ENCODE measurements at regions not wholly inside any gene's neighbourhood (a gene's known extent, or its start where the extent isn't known, plus 50 kb on each side); places are given as distances from the start of the nearest gene placed in this dataset.

DNA sequence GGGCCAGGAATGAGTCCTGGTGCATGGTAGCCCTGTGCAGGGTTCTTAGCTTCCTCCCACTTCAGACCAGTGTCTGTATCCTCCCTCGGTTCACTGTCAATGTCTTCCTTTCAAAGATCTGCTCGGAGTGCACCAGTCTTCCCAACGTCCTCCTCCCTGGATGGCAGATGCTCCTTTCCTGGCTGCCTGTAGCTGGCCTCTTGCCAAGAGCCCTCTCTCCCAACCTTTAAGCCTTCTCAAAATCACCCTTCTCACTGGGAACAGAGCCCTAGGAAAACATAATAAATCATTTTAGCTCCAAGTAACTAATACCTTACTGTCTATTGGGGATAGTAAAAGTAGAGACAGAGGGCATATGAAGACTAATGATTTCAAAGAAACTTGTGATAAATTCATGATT lies 490.6 kb downstream of the CCSER2 start:
- TF ChIP-seq, protein P1, sequence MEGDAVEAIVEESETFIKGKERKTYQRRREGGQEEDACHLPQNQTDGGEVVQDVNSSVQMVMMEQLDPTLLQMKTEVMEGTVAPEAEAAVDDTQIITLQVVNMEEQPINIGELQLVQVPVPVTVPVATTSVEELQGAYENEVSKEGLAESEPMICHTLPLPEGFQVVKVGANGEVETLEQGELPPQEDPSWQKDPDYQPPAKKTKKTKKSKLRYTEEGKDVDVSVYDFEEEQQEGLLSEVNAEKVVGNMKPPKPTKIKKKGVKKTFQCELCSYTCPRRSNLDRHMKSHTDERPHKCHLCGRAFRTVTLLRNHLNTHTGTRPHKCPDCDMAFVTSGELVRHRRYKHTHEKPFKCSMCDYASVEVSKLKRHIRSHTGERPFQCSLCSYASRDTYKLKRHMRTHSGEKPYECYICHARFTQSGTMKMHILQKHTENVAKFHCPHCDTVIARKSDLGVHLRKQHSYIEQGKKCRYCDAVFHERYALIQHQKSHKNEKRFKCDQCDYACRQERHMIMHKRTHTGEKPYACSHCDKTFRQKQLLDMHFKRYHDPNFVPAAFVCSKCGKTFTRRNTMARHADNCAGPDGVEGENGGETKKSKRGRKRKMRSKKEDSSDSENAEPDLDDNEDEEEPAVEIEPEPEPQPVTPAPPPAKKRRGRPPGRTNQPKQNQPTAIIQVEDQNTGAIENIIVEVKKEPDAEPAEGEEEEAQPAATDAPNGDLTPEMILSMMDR (IDR thresholded peaks at IDR 0.05), result no peak

DNA sequence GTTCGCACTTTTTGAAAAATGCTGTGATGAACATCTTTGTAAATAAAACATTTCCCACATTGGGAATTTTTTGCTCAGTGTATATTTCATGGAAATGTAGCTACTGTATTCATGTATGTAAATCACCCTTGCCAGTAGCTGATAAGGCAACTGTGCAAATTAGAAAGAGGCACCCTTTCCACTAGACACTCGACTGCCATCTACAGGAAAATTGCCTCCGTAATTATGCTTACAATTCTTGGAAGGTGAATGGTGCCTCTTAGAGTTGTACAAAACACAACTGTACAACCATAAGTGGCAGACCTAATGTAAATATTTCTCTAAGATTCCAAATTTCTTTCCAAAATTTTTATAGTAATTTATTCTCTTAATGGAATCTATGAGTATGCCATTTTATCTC lies 491.7 kb downstream of the CCSER2 start:
- TF ChIP-seq, protein P1 (IDR thresholded peaks at IDR 0.05), result no peak; the same call in 1 of the 2 replicates

DNA sequence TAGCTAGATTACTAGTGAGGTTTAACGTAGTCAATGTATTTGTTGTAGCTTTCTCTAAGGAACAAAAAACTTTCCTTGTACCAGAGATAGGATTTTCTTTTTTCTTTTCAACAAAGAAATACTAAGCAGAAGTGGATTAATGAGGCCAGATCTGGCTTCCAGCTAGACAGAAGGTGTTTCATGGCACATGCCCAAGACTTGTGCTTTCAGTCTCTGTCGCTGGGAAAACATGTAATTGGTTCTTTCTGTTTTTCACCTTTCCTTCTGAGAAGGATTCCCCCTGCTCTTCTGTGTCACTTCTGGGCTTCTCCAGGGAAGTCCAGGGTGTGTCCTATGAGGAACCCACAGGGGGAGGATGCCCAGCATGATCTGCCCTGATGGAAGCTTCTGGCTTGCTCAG lies 492.2 kb downstream of the CCSER2 start:
- TF ChIP-seq, protein P1 (IDR thresholded peaks at IDR 0.05), result no peak

DNA sequence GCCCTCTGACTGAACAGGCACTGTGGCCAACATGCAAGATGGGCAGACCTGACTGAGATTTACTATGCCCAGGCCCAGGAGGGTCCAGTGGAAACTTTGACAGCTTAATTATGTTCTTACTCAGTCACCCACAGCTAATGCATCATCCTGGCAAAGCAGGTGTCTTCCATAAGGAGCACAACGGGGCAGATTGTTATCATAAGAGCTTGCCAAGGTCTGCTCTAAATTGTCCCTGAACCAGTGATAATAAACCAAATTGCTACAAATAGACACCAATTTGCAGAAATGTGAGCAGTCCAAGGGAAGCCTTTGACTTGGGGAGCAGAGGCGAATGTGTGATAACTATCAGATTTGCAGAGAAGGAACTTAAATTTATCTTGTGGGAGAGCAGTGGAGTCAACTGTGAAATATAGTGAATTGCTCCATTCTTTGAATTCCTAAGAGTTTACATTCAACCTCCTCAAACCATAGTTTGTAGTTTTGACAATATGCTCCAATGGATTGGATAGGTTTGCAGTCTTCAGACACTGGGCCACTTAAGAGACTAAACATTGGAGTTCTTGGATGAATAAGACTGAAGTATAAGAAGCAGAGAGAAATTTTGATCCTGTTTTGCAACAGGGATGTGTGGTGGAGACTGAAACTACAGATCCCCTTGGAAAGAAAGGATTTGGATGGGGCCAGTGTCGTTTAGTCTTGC lies 494.7 kb downstream of the CCSER2 start:
- TF ChIP-seq, protein P1 (IDR thresholded peaks at IDR 0.05), result no peak

DNA sequence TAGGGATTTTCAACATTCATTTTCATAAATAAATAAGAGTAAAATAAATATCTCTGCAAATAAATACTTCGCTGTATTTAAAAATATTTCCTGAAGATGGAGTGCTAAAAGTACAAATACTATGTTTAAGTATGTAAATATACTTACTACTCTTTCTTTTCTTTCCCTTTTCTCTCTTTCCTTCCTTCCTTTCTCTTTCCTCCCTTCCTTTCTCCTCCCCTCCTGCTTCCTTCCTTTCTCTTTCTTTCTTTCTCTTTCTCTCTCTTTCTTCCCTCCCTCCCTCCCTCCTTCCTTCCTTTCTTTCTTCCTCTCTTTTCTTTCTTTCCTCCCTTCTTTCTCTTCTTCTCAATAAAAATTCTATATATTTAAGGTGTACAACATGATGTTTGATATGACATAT lies 496.1 kb downstream of the CCSER2 start:
- TF ChIP-seq, protein P1 (IDR thresholded peaks at IDR 0.05), result no peak

DNA sequence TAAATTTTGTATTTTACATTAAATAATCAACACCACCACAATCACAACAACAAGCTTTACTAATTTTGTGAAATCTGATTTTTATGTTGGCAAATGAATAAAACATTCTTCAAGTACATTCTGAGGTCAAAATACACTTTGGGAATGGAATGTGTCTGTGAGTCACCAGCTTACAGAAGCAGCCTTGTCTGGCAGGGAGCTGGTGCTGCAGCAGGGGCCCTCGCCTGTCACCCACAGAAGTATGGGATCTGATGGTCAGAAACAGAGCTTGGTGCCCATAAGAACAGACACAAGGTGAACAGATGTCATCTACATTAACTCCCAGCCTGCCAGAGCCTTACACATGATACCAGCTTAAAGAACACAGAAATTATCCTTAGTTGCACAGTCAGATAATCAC lies 496.9 kb downstream of the CCSER2 start:
- TF ChIP-seq, protein P1 (IDR thresholded peaks at IDR 0.05), result no peak

DNA sequence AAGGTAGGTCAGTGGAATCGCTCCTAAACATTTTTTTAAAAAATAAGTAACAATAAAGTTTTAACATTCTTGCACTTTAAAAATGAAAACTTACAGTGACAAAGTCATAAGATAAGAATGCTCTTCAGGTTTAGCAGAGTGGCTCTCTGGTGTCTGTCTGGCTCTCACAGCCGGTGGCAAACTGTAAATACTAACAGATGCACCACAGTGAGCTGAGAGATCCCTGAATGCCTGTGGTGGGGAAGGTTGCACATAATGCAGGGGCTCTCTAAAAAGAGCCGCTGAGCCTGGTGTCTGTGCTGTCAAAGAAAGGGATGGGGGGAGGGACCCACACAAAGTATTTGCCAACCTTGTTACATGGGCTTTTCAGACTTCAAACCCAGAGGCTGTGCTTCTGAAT lies 498.3 kb downstream of the CCSER2 start:
- TF ChIP-seq, protein P1 (IDR thresholded peaks at IDR 0.05), result no peak

DNA sequence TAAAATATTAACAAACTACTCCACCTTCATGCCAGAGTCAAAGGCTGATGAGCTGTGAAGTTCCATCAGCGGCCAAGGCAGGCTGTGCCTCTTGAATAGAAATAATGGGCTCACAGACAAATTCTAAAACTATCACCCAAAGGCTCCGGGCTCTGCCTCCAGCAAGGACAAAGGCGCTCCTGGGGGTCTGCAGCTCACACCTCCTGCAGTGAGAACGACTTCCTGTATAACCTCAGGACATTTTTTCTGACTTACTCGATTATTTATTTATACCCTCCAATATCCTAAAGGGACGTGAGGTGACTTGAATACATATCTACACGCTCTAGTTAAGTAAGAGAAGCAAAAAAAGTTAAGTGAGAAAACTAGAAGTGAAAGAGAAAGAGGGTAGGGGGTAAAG lies 500.7 kb downstream of the CCSER2 start:
- TF ChIP-seq, protein P1 (IDR thresholded peaks at IDR 0.05), result no peak

Measured in LNCAP (cell line).